Astrocyte (in vitro differentiated cells and primary cell): ENCODE measurements at regions not wholly inside any gene's neighbourhood (a gene's known extent, or its start where the extent isn't known, plus 50 kb on each side); places are given as distances from the start of the nearest gene placed in this dataset.
A peak's percentile ranks its signal among the peaks of the same experiment; 100 is the strongest.

Source experiments
- EZH2 ChIP-seq: IDR thresholded peaks from 2 replicates; pipeline ENCODE4 v1.6.1; 2012; ENCODE audit warnings: mild to moderate bottlenecking, low read length, inconsistent platforms; ENCODE audit not compliant: insufficient read depth
- TF ChIP-seq, protein P1 (sequence below): IDR thresholded peaks from 2 replicates; pipeline ENCODE4 v1.5.1; 2011; ENCODE audit warnings: low read depth, mild to moderate bottlenecking, inconsistent platforms, low read length, moderate library complexity; ENCODE audit not compliant: insufficient read depth

DNA sequence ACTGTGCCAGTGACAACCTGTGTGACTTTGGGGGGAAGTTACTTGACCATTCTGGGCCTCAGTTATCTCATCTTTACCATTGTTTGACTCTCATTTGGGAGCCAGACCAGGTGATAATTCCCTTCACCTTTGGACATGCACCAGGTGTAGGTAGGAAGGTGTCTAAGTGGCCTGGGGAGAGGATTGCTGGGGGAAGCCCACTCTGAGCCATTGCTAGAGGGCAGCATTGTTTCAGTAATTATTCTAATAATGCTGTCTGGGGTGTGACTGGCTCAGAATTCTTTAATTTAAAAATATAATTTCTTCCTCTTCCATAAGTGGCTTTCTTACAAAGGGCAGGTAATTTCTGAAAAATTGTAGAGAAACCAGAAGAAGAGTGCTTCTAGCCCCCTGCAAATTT is 104.3 kb downstream of the RTL9 start:
- TF ChIP-seq, protein P1, sequence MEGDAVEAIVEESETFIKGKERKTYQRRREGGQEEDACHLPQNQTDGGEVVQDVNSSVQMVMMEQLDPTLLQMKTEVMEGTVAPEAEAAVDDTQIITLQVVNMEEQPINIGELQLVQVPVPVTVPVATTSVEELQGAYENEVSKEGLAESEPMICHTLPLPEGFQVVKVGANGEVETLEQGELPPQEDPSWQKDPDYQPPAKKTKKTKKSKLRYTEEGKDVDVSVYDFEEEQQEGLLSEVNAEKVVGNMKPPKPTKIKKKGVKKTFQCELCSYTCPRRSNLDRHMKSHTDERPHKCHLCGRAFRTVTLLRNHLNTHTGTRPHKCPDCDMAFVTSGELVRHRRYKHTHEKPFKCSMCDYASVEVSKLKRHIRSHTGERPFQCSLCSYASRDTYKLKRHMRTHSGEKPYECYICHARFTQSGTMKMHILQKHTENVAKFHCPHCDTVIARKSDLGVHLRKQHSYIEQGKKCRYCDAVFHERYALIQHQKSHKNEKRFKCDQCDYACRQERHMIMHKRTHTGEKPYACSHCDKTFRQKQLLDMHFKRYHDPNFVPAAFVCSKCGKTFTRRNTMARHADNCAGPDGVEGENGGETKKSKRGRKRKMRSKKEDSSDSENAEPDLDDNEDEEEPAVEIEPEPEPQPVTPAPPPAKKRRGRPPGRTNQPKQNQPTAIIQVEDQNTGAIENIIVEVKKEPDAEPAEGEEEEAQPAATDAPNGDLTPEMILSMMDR = peak; percentile 17
- no peak for TF ChIP-seq EZH2
